Psoas muscle (tissue), 7 donors: ENCODE measurements at regions not wholly inside any gene's neighbourhood (a gene's known extent, or its start where the extent isn't known, plus 50 kb on each side); places are given as distances from the start of the nearest gene placed in this dataset.
"Not testable (repeated sequence)": the region's sequence is repeated elsewhere in the genome, so short reads cannot be mapped to it uniquely, and the experiment has no call there.

Experiments used
- ATAC-seq, 4 donors: fragments of 200-7000 bp; cut with Tn5 transposase; one replicate each; pipeline ENCODE4 v1.9.1; 2020; ENCODE audit warnings: moderate library complexity in 3 of 4, mild to moderate bottlenecking in 2 of 4
- DNase-seq, 2 donors: peaks; one replicate each; pipeline ENCODE4 v3.0.0-alpha.2; 2020
- H3K27ac ChIP-seq: fragments of 200-600 bp; one replicate; pipeline ENCODE4 v1.8.0; 2022
- H3K27me3 ChIP-seq, 3 donors: fragments of 200-600 bp in 1 of 3; one replicate each; pipeline versions ENCODE4 v1.6.1 to v1.8.0; 2013 to 2022; ENCODE audit warnings: low read length in 2 of 3, mild to moderate bottlenecking in 2 of 3, moderate library complexity in 1 of 3; ENCODE audit not compliant: insufficient read depth in 3 of 3
- H3K36me3 ChIP-seq, 2 donors: fragments of 200-600 bp in 1 of 2; one replicate each; pipeline versions ENCODE4 v1.6.1 to v1.8.0; 2013 to 2022; ENCODE audit warnings: low read depth in 1 of 2, mild to moderate bottlenecking in 1 of 2, moderate library complexity in 1 of 2; ENCODE audit not compliant: insufficient read depth in 1 of 2
- H3K4me1 ChIP-seq: fragments of 200-600 bp; one replicate; pipeline ENCODE4 v1.8.0; 2022
- H3K4me3 ChIP-seq: fragments of 200-600 bp; one replicate; pipeline ENCODE4 v1.8.0; 2022; ENCODE audit warnings: mild to moderate bottlenecking
- H3K9me3 ChIP-seq: fragments of 200-600 bp; one replicate; pipeline ENCODE4 v1.8.0; 2022
- WGBS, 3 donors: extraction: QIAGEN DNeasy Blood & Tissue Kit; methylation state at CpG; one replicate each; pipeline versions ENCODE4 v1.1.6 to v1.1.7; 2013; 5-methylcytosine and 5-hydroxymethylcytosine counted together
- intact Hi-C, 2 donors: fragments of 100-400 bp; cut with DNase I; formaldehyde crosslinking; loops; one replicate each; pipeline versions ENCODE4 v1.11.0 to v1.14.2; 2022
- donor health status: healthy with polysubstance abuse.
- donor health status: DM: no; HTN: no; CAD: no; lungs with moderate emphysema.
- donor health status: Bipolar disorder and iron deficiency.
- donor health status: healthy.
- donor health status: DM: yes; HTN: yes; CAD: no.
- donor health status: DM: no; HTN: no; CAD: no.
- donor health status: DM: yes; HTN: yes; CAD: no.

GRCh38 chr21:7743940-7744339, 2777.4 kb upstream of the TPTE start:
- H3K4me3 ChIP-seq, H3K27ac ChIP-seq, H3K9me3 ChIP-seq, H3K4me1 ChIP-seq, intact Hi-C loops, H3K36me3 ChIP-seq, DNase-seq, H3K27me3 ChIP-seq: not testable (repeated sequence)
- peak in 3 of 4 donors; percentile 29 to 54 (median 52) for ATAC-seq
- no CpG with 5 or more reads among the region's 8 CpGs for WGBS, 3 donors

GRCh38 chr21:7744406-7745099, 2776.8 kb upstream of the TPTE start:
- DNase-seq, H3K27me3 ChIP-seq, H3K4me3 ChIP-seq, H3K36me3 ChIP-seq, H3K4me1 ChIP-seq, intact Hi-C loops, H3K9me3 ChIP-seq, H3K27ac ChIP-seq: not testable (repeated sequence)
- no CpG with 5 or more reads among the region's 49 CpGs for WGBS, 3 donors
- ATAC-seq: peak; percentile 96 to 98 (median 97)

GRCh38 chr21:7745100-7745450, 2776.3 kb upstream of the TPTE start:
- DNase-seq, H3K27ac ChIP-seq, intact Hi-C loops, H3K27me3 ChIP-seq, H3K4me1 ChIP-seq, H3K36me3 ChIP-seq, H3K9me3 ChIP-seq, H3K4me3 ChIP-seq: not testable (repeated sequence)
- peak; percentile 70 to 77 (median 74) for ATAC-seq
- WGBS, 3 donors: no CpG with 5 or more reads among the region's 33 CpGs

- H3K27me3 ChIP-seq, H3K4me1 ChIP-seq, H3K27ac ChIP-seq, intact Hi-C loops, DNase-seq, H3K36me3 ChIP-seq, H3K9me3 ChIP-seq, H3K4me3 ChIP-seq: not testable (repeated sequence)
- ATAC-seq: peak in 3 of 4 donors; percentile 55 to 59 (median 56)
- 46 to 85% (median 47%) methylated on average over 2 of the region's 2 CpGs for WGBS, 3 donors
These were observed 2773.4 kb upstream of the TPTE start for GRCh38 chr21:7747964-7748363.

- H3K4me1 ChIP-seq, H3K27me3 ChIP-seq, H3K4me3 ChIP-seq, H3K27ac ChIP-seq, H3K36me3 ChIP-seq, intact Hi-C loops, ATAC-seq, H3K9me3 ChIP-seq, DNase-seq: not testable (repeated sequence)
- WGBS, 3 donors: no CpG with 5 or more reads among the region's 2 CpGs
These were observed 2768.8 kb upstream of the TPTE start for GRCh38 chr21:7752611-7753010.

- H3K9me3 ChIP-seq, H3K27me3 ChIP-seq, DNase-seq, intact Hi-C loops, H3K4me3 ChIP-seq, H3K27ac ChIP-seq, ATAC-seq, H3K4me1 ChIP-seq, H3K36me3 ChIP-seq: not testable (repeated sequence)
- 53 to 69% (median 60%) methylated on average over 5 to 6 of the region's 11 CpGs for WGBS, 3 donors
These were observed 2768.0 kb upstream of the TPTE start for GRCh38 chr21:7753380-7753877.

GRCh38 chr21:7769985-7770384, 2751.4 kb upstream of the TPTE start:
- H3K4me3 ChIP-seq, DNase-seq, H3K9me3 ChIP-seq, ATAC-seq, H3K27me3 ChIP-seq, intact Hi-C loops, H3K4me1 ChIP-seq, H3K27ac ChIP-seq, H3K36me3 ChIP-seq: not testable (repeated sequence)
- WGBS, 3 donors: no CpG with 5 or more reads among the region's 5 CpGs

GRCh38 chr21:7774219-7774618, 2747.2 kb upstream of the TPTE start:
- H3K4me1 ChIP-seq, H3K9me3 ChIP-seq, intact Hi-C loops, DNase-seq, ATAC-seq, H3K4me3 ChIP-seq, H3K27ac ChIP-seq, H3K36me3 ChIP-seq, H3K27me3 ChIP-seq: not testable (repeated sequence)
- WGBS, 3 donors: no CpG with 5 or more reads among the region's 5 CpGs

GRCh38 chr21:7775327-7775984, 2745.9 kb upstream of the TPTE start:
- H3K9me3 ChIP-seq, H3K27ac ChIP-seq, intact Hi-C loops, H3K36me3 ChIP-seq, H3K4me3 ChIP-seq, H3K27me3 ChIP-seq, ATAC-seq, H3K4me1 ChIP-seq: not testable (repeated sequence)
- peak in 1 of 2 donors; percentile 16 for DNase-seq
- WGBS, 3 donors: 89 to 93% (median 89%) methylated on average over 6 of the region's 7 CpGs

GRCh38 chr21:7776035-7776434, 2745.3 kb upstream of the TPTE start:
- 86 to 100% (median 93%) methylated on average over 1 of the region's 6 CpGs for WGBS, 3 donors
- H3K4me1 ChIP-seq, H3K9me3 ChIP-seq, H3K27ac ChIP-seq, H3K36me3 ChIP-seq, H3K27me3 ChIP-seq, ATAC-seq, intact Hi-C loops, H3K4me3 ChIP-seq, DNase-seq: not testable (repeated sequence)

GRCh38 chr21:7776622-7777021, 2744.8 kb upstream of the TPTE start:
- H3K9me3 ChIP-seq, DNase-seq, H3K27me3 ChIP-seq, H3K4me3 ChIP-seq, H3K27ac ChIP-seq, ATAC-seq, H3K4me1 ChIP-seq, H3K36me3 ChIP-seq, intact Hi-C loops: not testable (repeated sequence)
- no CpG with 5 or more reads among the region's 2 CpGs for WGBS, 3 donors
